Adrenal gland (tissue), 5 donors: ENCODE measurements at regions not wholly inside any gene's neighbourhood (a gene's known extent, or its start where the extent isn't known, plus 50 kb on each side); places are given as distances from the start of the nearest gene placed in this dataset.

Source experiments
- POLR2A ChIP-seq, 2 donors: fragments of 450-650 bp; IDR thresholded peaks; one replicate each; pipeline ENCODE4 v1.6.1; 2017; ENCODE audit warnings: antibody characterized with exemption in 2 of 2, mild to moderate bottlenecking in 2 of 2, moderate library complexity in 1 of 2
- TF ChIP-seq, protein P1 (sequence below), 6 experiments: fragments of 450-650 bp in 4 of 6; fragments of 200-600 bp in 2 of 6; sonication (generic) in 1 of 6; IDR thresholded peaks; 1 replicate in 5 of 6; 2 replicates in 1 of 6; pipeline versions ENCODE4 v1.5.1 to v1.8.0; 2016 to 2021; ENCODE audit warnings: antibody characterized with exemption in 6 of 6, mild to moderate bottlenecking in 2 of 6, moderate library complexity in 1 of 6
- donor health status: DM: no; HTN: no; CAD: no.

- no peak for TF ChIP-seq POLR2A (IDR thresholded peaks at IDR 0.05)
- TF ChIP-seq, protein P1, sequence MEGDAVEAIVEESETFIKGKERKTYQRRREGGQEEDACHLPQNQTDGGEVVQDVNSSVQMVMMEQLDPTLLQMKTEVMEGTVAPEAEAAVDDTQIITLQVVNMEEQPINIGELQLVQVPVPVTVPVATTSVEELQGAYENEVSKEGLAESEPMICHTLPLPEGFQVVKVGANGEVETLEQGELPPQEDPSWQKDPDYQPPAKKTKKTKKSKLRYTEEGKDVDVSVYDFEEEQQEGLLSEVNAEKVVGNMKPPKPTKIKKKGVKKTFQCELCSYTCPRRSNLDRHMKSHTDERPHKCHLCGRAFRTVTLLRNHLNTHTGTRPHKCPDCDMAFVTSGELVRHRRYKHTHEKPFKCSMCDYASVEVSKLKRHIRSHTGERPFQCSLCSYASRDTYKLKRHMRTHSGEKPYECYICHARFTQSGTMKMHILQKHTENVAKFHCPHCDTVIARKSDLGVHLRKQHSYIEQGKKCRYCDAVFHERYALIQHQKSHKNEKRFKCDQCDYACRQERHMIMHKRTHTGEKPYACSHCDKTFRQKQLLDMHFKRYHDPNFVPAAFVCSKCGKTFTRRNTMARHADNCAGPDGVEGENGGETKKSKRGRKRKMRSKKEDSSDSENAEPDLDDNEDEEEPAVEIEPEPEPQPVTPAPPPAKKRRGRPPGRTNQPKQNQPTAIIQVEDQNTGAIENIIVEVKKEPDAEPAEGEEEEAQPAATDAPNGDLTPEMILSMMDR (IDR thresholded peaks at IDR 0.05), result no peak
Measured at GRCh38 chr17:14604591-14605266, 303.8 kb downstream of the HS3ST3B1 start.
